ENCODE measurements at regions not wholly inside any gene's neighbourhood (a gene's known extent, or its start where the extent isn't known, plus 50 kb on each side); places are given as distances from the start of the nearest gene placed in this dataset.

GRCh38 chr11:127066401-127067090, 66.0 kb upstream of the KIRREL3 start:
- no peak overlapping the region for H2BK5ac ChIP-seq (ENCODE audit: low read depth, low read length, poor library complexity, severe bottlenecking)
- H3K4me2 ChIP-seq (ENCODE audit: low read depth, low read length), result no peak overlapping the region
- no CpG with 5 or more reads among the region's 7 CpGs for WGBS, 2 experiments (ENCODE audit: extremely low coverage in 2 of 2, insufficient read length in 1 of 2)
- H2AK5ac ChIP-seq (ENCODE audit: low read depth, low read length), result no peak overlapping the region
- ATAC-seq (ENCODE audit: low read depth) (no peak), DNase-seq (no peak)
- no peak overlapping the region for H4K91ac ChIP-seq (ENCODE audit: insufficient read depth, low read depth, low read length)
- H3K27ac ChIP-seq (ENCODE audit: insufficient read depth, low read length), result no peak overlapping the region
- BruUV-seq (replicated peaks), result no TSS peak
- no peak overlapping the region for H2BK15ac ChIP-seq (ENCODE audit: low read depth, low read length)
- no peak overlapping the region for H3K4me3 ChIP-seq (ENCODE audit: insufficient read depth, low read depth, low read length)
- H3K9ac ChIP-seq (ENCODE audit: low read depth, low read length), result no peak overlapping the region
- dilution Hi-C loops (cut with HindIII; ENCODE audit: low sequenced_read_pairs, unreplicated experiment), result no loop called here
- no peak overlapping the region for H3K14ac ChIP-seq (replicated peaks; ENCODE audit: low read depth, low read length)
- intact Hi-C loops (cut with micrococcal nuclease), result no loop called here
- TF ChIP-seq USF2 (IDR thresholded peaks at IDR 0.05; ENCODE audit: low read depth, low read length) (no peak), NFE2L2 (IDR thresholded peaks at IDR 0.05; ENCODE audit: low read depth, low read length) (no peak), BHLHE40 (IDR thresholded peaks at IDR 0.05; ENCODE audit: low read depth, low read length) (no peak), CEBPB (IDR thresholded peaks at IDR 0.05; ENCODE audit: low read depth, low read length) (no peak), RFX5 (IDR thresholded peaks at IDR 0.05; ENCODE audit: low read depth, low read length) (no peak), MAZ (IDR thresholded peaks at IDR 0.05; ENCODE audit: borderline replicate concordance, low read depth, low read length) (no peak), RAD21 (IDR thresholded peaks at IDR 0.05; ENCODE audit: low read length) (no peak), ELK1 (IDR thresholded peaks at IDR 0.05; ENCODE audit: borderline replicate concordance, low read depth, low read length) (no peak), SMC3 (IDR thresholded peaks at IDR 0.05; ENCODE audit: low read depth, low read length) (no peak), POLR2A (IDR thresholded peaks at IDR 0.05; ENCODE audit: low read depth, low read length) (no peak), MAFK (IDR thresholded peaks at IDR 0.05; ENCODE audit: low read depth, low read length) (no peak), CTCF (conservative IDR thresholded peaks at IDR 0.05; ENCODE audit: low read depth, low read length) (no peak), MXI1 (IDR thresholded peaks at IDR 0.05; ENCODE audit: borderline replicate concordance, low read depth, low read length) (no peak), CHD1 (IDR thresholded peaks at IDR 0.05; ENCODE audit: low read depth, low read length) (no peak), RCOR1 (IDR thresholded peaks at IDR 0.05; ENCODE audit: insufficient replicate concordance, low read length) (no peak)
- ChIA-PET POLR2A (ENCODE audit: unreplicated experiment) (no interaction called here), CTCF (no interaction called here)
- no peaks in the 10 kb centered on the region for H4K20me1 ChIP-seq (ENCODE audit: insufficient read depth, low read length)
- no peak overlapping the region for H2BK120ac ChIP-seq (ENCODE audit: low read depth, low read length)
- no peaks in the 10 kb centered on the region for H3K9me1 ChIP-seq (ENCODE audit: insufficient read depth, low read length)
- H4K5ac ChIP-seq (ENCODE audit: low read depth, low read length), result no peak overlapping the region
- H3K79me1 ChIP-seq (ENCODE audit: low read depth in 1 of 2, low read length in 2 of 2), result no peaks in the 10 kb centered on the region
- H2AK9ac ChIP-seq (replicated peaks; ENCODE audit: low read depth, low read length, poor library complexity), result no peak overlapping the region
- no peak overlapping the region for H3K56ac ChIP-seq (ENCODE audit: extremely low read depth, insufficient read depth, low read length)
- H4K8ac ChIP-seq (ENCODE audit: low read depth in 2 of 2, low read length in 2 of 2), result no peak overlapping the region
- no peaks in the 10 kb centered on the region for H3K9me3 ChIP-seq (ENCODE audit: control insufficient read depth, insufficient read depth, low read length)
- in situ Hi-C loops (cut with MboI; ENCODE audit: low sequenced_read_pairs), result no loop called here
- no peak overlapping the region for H3K23ac ChIP-seq (ENCODE audit: low read depth, low read length)
- H3K4me1 ChIP-seq (ENCODE audit: control insufficient read depth, insufficient read depth, low read length), result no peaks in the 10 kb centered on the region
- no peak overlapping the region for H2BK20ac ChIP-seq (ENCODE audit: low read depth, low read length)
- no peak overlapping the region for H3K18ac ChIP-seq (ENCODE audit: low read depth, low read length)
- no peak overlapping the region for H3K4ac ChIP-seq (ENCODE audit: low read depth, low read length)
- H3K36me3 ChIP-seq (ENCODE audit: control insufficient read depth, insufficient read depth, low read length), result no peaks in the 10 kb centered on the region
- no peak overlapping the region for H2AFZ ChIP-seq (replicated peaks; ENCODE audit: low read length, poor library complexity)
- peaks cover 48% of the 10 kb centered on the region for H3K27me3 ChIP-seq (ENCODE audit: control insufficient read depth, insufficient read depth, low read length)
